ENCODE measurements at regions not wholly inside any gene's neighbourhood (a gene's known extent, or its start where the extent isn't known, plus 50 kb on each side); places are given as distances from the start of the nearest gene placed in this dataset.

DNA sequence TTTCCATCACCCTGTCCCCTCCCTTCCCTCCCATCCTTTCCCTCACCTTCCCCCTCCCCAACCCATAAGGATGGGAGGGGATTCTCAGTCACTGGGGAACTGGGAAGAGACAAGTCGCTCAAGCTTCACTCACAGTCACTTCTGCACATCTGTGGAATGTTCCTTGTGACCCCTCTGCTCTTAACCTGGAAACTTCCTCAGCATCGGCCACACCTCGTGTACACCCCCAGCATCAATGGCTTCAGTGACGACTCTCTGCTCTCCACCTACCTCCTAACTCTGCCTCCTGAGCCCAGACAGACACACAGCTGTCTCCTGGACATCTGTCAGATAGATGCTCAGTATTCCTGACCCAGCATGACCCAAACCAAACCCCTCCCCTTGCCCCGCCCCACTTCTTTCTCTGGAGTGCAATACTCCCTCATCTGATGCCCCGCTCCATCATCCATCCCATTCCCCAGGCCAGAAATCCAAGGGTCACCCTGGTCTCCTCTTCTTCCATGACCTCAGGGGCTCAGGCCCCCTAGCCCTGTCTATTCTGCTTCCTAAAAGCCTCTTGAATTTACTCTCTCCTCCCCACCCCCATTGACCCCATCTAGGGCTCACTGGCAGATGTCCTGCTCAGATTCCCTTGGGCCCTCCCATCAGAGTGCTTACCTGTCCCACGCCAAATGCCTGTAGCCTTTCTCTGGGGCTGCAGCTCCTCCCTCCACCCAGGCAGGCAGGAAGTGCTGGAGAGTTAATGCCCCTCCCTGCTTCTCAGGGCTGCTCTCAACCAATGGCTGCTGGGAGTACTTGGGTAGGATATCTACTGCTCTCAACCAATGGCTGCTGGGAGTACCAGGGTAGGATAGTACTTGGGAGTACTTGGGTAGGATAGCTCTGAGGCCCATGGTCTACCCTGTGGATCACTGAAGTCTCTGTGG, 83.1 kb upstream of the CSF3R start:
- TF ChIP-seq, protein P1, sequence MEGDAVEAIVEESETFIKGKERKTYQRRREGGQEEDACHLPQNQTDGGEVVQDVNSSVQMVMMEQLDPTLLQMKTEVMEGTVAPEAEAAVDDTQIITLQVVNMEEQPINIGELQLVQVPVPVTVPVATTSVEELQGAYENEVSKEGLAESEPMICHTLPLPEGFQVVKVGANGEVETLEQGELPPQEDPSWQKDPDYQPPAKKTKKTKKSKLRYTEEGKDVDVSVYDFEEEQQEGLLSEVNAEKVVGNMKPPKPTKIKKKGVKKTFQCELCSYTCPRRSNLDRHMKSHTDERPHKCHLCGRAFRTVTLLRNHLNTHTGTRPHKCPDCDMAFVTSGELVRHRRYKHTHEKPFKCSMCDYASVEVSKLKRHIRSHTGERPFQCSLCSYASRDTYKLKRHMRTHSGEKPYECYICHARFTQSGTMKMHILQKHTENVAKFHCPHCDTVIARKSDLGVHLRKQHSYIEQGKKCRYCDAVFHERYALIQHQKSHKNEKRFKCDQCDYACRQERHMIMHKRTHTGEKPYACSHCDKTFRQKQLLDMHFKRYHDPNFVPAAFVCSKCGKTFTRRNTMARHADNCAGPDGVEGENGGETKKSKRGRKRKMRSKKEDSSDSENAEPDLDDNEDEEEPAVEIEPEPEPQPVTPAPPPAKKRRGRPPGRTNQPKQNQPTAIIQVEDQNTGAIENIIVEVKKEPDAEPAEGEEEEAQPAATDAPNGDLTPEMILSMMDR (IDR thresholded peaks at IDR 0.05; ENCODE audit: low read length), result no peak
- TF ChIP-seq EZH2 (optimal IDR thresholded peaks at IDR 0.05; ENCODE audit: low read depth, low read length), result no peak
